HepG2 (cell line): ENCODE measurements at regions not wholly inside any gene's neighbourhood (a gene's known extent, or its start where the extent isn't known, plus 50 kb on each side); places are given as distances from the start of the nearest gene placed in this dataset.

ENCODE experiments used
- NCOA1 ChIP-seq: sonication (generic); formaldehyde crosslinking; IDR thresholded peaks from 2 replicates; pipeline ENCODE4 v1.9.0; 2021; ENCODE audit warnings: missing genetic modification reagents
- RNF2 ChIP-seq: fragments of 450-650 bp; conservative IDR thresholded peaks from 2 replicates; pipeline ENCODE4 v1.6.1; 2016; ENCODE audit warnings: low read depth

- TF ChIP-seq NCOA1 (CRISPR knock-in tag) = no peak
- TF ChIP-seq RNF2 = no peak
These were observed 438.1 kb downstream of the NPHP4 start for GRCh38 chr1:5554111-5554510.
